CD4-positive, alpha-beta T cell treated with Interleukin-21 for 1 hour (primary cell): ENCODE measurements at regions not wholly inside any gene's neighbourhood (a gene's known extent, or its start where the extent isn't known, plus 50 kb on each side); places are given as distances from the start of the nearest gene placed in this dataset.

Source experiments
- DNase-seq: peaks from one replicate; pipeline ENCODE4 v3.0.0-alpha.2; 2020

DNA sequence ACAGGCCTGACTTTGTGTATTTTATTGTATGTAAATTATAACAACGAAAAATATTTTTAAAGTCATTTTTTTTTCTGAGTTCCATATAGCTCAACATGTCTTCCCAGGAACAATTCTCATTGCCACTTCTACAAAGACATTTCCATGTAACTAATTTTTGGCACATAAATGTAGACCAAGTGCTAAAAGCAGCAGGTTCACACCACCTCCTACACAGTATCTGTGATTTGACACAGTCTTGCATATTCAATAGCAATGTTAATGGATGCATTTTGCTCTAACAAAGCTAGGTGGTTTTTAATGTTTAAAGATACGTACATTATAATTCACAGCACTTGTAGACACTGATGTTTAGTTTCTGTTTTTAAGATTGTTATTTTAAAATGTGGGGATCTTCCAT lies 346.5 kb downstream of the GPAM start:
- no peak for DNase-seq

GRCh38 chr10:111837985-111838384 lies 345.6 kb downstream of the GPAM start:
- no peak for DNase-seq

GRCh38 chr10:111840546-111840945 lies 343.0 kb downstream of the GPAM start:
- DNase-seq, result no peak

GRCh38 chr10:111852801-111853200 lies 330.8 kb downstream of the GPAM start:
- DNase-seq, result no peak

GRCh38 chr10:111856631-111857030 lies 326.9 kb downstream of the GPAM start:
- DNase-seq, result no peak

DNA sequence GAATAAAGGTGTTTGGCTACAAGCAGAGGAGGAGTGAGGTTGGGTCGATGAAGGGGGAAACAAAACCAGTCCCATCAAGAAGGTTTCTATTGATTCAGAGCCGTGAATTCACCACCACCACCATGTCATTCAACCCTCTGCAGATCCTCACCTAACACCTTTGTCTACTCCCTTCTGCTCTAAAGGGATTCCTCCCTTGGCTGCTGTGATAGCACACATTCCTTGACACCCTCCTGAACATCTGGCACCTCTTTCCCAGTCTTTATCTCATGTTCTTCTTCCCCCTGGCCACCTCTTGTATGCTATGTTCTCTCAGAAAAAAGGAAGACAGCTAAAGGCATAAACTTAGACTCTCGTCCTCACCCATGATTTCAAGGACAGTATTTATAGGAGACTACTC lies 318.0 kb downstream of the GPAM start:
- DNase-seq, result no peak

DNA sequence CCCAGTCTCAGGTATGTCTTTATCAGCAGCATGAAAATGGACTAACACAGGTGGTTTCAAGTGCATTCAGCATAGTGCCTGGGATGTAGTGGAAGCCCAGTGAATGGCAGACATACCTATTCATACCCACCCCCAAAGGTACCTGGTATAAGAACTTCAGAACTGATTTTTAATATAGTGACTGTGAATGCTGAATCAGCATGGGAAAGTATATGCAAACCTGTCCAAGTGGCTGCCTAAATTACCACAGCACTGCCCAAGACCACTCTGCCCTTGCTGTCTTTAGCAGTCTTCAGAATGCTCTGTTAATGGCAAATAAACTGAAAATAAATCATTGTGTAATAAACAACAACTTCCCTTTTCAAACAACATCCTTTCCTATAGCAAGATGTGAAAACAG lies 312.1 kb downstream of the GPAM start:
- DNase-seq, result no peak

DNA sequence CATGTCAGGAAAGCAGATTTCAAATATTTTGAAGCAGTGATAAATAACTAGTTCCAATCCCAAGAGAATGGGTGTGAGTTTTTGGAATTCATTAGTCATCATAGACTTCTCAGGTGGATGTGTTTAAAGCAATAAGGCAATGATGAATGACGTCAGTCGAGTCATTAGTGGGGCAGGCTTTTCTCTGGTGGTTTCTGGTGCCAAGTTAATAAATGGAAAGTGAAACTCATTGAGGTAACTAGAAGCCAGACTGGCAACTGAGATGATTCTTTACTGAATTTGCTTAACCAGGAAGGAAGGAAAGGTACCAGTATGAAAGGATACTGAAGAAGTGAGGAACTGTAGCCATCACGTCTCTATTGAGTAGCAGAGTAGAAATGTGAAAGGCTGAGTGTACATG lies 311.0 kb downstream of the GPAM start:
- no peak for DNase-seq

- DNase-seq, result no peak
These were observed 310.5 kb downstream of the GPAM start for GRCh38 chr10:111873041-111873440.

GRCh38 chr10:111873621-111874135 lies 309.9 kb downstream of the GPAM start:
- no peak for DNase-seq

DNA sequence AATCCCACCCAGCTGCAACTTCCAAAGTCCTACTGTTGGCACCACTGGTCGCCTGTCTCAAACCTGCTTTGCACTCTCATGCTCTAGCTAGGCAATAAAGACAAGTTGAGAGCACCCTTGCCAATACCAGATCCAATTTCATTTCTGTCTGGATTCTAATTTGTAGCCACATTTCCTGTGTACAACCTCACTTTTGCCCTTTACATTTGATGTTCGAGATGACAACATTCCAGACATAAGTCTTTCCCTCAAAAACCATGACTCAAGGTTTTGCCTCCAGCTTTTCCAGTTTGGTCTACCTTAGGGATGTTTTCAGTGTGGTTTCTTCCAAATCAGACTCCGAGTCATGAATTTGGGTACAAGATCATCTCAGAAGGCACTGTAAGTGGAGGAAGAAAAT lies 309.0 kb downstream of the GPAM start:
- no peak for DNase-seq

DNA sequence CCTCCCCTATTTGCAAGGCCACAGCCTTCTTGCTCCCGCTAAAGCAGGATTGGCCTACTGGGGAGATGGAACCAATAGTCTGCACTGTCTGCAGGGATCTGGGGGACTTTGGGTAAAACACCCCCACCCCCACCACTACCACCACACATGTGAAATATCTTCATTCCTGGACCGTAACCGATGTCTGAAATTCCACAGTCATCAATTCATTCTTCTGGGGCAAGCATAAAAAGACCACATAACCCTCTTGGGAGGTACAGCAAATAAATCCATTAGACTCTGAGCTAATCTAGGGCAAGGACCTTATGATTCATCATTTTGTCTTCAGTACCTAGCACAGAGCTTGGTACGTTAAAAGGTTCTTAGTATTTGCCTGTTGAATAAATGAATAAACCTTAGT lies 307.8 kb downstream of the GPAM start:
- no peak for DNase-seq

DNA sequence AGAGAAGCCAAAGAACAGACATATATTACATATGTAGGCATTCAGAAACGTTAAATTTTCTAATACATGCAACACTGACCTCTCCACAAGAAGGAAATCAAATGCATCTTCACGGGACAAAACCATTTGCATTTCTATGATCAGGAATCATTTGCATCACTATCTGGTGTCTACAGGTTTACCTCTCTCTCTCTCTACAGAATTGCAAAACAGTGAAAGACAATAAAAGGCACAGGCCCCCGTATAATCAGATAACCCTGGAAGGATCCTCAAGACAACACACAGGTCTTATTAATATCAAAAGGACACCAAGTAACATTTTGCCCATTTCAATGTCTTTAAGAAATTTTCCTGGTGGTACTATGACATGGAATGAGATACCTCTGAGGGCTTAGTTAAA lies 306.3 kb downstream of the GPAM start:
- no peak for DNase-seq

- DNase-seq, result no peak
These were observed 303.6 kb downstream of the GPAM start for GRCh38 chr10:111879969-111880368.

- DNase-seq, result no peak
These were observed 298.5 kb downstream of the GPAM start for GRCh38 chr10:111885046-111885445.

GRCh38 chr10:111885919-111886318 lies 297.6 kb downstream of the GPAM start:
- DNase-seq, result no peak

DNA sequence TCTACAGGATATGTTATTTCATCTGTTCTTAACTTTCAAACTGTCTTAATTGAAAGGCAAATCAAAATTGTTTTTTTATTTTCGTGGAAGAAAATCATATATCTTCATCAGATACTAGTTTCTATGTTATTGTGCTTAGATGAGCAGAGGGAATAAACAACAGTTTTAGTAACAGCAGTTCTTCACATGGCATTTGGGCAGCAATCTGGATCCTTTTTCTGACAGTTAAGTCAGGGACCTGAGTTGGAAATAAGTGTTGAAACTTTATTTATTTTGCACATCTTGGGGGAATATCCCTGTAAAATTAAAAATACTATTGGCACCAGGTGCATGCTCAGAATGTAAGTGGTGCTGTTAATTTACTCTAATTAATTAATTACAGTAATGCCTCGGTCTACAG lies 296.3 kb downstream of the GPAM start:
- no peak for DNase-seq

DNA sequence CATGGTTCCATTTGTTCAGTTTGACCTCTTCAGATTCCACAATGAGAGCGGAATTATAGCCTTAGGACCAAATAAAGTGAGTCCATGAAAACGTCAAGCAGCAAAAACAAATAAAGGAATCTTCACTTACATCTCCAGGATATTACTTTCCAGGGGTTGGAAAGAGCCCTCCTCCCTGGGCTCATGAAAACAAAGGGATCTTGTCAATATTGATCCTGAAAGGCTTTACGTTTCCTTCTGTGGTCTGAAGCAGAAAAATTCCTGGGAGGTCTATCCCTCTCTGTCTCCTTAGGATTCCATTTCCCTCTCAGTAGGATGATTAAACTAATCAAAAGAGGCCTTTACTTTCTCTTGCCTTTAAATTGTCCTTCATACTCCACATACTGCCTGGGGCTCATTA lies 293.5 kb downstream of the GPAM start:
- no peak for DNase-seq

DNA sequence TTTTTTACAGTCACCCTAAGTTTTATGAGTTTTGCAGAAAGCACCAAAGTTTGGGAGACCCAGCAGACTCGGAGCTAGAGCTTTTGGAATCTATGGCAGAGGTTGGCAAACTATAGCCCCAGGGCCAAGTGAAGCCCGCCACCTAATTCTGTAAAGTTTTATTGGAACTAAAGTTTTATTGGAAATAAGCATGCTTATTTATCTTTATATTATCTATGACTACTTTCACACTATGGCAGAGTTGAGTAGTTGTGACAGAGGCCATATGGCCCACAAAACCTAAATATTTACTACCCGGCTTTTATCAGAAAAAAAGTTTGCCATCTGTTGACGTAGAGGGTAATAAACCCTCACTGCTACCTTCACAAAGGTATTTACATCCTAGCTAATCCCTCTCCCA lies 267.6 kb downstream of the GPAM start:
- no peak for DNase-seq

DNA sequence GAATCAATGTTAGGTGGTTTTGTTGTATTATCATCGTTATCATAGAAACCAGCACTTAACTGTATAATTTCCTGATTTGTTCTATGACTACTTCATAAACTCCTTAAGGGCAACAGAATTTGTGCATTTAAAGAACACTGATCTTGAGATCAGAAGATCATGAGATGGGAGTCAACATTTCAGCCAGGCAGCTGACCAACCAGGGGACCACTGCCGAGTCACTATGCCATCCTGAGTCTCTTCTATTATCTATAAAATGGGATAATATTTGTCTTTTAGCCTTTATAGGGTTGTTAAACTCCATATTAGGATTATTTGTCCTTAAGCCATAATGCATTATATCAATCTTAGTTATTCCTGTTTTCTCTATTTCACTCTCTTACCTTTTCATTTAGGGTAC lies 261.7 kb downstream of the GPAM start:
- no peak for DNase-seq

DNA sequence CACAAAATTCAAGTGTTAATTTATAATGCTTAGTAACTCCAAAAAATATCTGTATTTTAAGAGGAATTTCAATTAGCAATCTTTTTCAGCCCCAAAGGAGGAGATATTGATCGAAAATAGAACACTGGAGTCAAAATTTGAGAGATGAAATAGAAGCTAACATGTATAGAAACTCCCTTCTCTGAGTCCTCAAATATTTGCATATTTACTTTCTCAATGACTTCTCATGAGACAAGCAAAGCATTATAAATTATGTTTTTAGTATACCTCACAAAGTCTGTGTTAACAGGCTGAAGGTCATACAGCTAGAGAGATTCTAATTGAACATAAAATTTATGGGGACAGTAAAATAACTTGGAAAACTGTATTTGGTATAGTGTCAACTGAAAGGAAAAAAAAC lies 260.5 kb downstream of the GPAM start:
- no peak for DNase-seq

DNA sequence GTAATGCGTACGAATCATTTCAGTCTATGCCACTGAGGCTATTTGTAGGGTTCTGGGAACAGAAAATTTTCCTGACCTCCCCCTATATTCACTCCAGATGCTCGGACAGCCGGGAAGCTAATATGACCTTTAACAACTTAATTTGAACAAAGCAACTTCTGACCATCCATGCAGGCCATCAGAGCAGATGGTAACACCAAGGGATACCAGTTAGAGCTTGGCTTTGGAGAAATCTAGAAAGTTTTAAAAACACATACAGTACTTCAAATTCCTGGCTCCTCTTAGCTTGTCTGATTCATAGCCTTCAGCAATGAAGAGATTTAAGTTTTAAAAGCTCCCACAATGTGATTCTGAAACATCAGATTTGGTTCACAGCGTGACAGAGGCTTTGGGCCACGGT lies 257.3 kb downstream of the GPAM start:
- no peak for DNase-seq

DNA sequence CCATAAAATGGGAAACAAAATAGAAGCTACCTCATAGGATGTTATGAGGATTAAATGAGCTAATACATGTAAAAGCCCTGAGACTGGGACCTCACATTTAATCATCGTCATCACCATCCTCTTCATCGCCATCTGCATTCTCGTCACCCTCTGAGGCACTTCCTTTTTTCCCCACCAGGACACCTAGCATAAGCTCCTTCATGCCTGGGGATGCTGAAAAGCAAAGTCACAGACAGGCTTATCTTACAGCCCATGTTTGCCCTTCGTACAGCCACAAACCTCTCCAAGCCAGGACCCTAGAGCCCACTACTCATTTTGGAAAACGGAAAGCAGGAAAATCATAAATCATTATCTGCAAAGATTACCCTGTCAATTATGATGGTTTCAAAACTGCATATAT lies 249.6 kb downstream of the GPAM start:
- DNase-seq, result no peak

- no peak for DNase-seq
These were observed 248.6 kb downstream of the GPAM start for GRCh38 chr10:111934931-111935330.

- DNase-seq, result no peak
These were observed 247.4 kb downstream of the GPAM start for GRCh38 chr10:111936143-111936542.

DNA sequence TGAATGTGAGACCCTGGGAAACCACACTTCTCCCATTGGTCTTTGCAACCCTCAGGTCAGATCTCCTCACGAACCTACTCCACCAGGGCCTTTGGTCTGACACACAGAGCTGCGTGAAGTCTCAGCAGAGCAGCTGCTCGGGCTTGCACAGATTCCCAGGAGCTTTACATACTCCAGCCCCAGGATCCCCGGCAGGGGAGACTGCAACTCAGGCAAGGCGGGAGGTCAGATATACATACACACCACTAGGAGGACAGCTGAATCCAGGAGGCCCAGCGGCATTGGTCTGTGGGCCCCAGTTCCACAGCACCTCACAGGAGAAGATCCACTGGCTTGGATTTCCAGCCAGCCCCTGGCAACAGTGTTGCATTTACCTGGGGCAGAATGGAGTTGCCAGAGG lies 239.2 kb downstream of the GPAM start:
- no peak for DNase-seq
